ENCODE measurements at regions not wholly inside any gene's neighbourhood (a gene's known extent, or its start where the extent isn't known, plus 50 kb on each side); places are given as distances from the start of the nearest gene placed in this dataset.
"Not testable (repeated sequence)": the region's sequence is repeated elsewhere in the genome, so short reads cannot be mapped to it uniquely, and the experiment has no call there.

GRCh38 chr4:174009686-174010451 lies 273.6 kb downstream of the FBXO8 start:
- ATAC-seq = no peak
- DNase-seq = no peak

DNA sequence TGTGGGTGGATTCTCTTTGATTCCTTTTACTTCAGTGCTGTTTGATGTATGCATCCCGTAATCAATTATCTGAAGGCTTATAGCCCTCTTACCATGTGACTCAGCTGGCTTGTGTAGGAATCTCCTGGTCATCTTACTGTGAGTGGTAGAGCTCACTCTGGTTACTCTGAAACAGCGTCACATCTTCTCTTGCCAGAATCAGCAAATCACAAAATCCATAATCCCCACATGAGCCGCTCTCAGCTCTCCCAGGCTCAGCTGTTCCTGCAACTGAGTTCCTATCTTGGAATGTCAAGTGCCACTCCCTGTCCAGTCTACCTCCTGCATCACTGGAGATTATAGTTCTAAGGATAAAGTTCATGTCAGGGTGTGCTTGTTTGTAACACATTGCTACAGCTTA lies 278.0 kb downstream of the FBXO8 start:
- no peak for DNase-seq
- no peak for ATAC-seq

- DNase-seq (no peak), ATAC-seq (no peak)
Observed at GRCh38 chr4:173998471-173999144, 284.9 kb downstream of the FBXO8 start.

- not testable (repeated sequence) for DNase-seq, ATAC-seq
Observed at GRCh38 chr4:173995779-173996178, 287.7 kb downstream of the FBXO8 start.

- ATAC-seq (no peak), DNase-seq (no peak)
Observed at GRCh38 chr4:173991814-173992213, 291.7 kb downstream of the FBXO8 start.

DNA sequence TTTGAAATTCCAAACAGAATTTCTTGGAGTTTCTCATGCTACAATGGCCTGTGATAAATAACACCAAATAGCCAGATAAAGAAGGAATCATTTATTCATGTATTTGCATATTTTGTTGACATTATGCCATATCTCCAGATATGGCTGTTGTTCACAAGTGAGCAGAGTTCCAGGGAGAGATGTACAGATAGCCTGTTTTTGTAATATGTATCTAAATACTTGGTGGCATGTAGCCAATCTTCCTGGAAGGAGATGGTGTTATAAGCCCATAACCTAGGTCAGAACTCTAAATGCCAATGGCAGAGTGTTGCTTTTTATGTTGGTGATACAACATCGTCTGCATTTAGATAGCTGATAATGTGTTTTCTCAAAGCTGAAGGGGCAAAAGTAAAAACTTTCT lies 292.2 kb downstream of the FBXO8 start:
- no peak for ATAC-seq
- no peak for DNase-seq

- no peak for ATAC-seq
Observed at GRCh38 chr4:173990869-173991210, 292.6 kb downstream of the FBXO8 start.

GRCh38 chr4:173990126-173990868 lies 293.2 kb downstream of the FBXO8 start:
- DNase-seq = no peak
- no peak for ATAC-seq

More at GRCh38 chr4:173990869-173991210, 292.6 kb downstream of the FBXO8 start:
- no peak for DNase-seq

DNA sequence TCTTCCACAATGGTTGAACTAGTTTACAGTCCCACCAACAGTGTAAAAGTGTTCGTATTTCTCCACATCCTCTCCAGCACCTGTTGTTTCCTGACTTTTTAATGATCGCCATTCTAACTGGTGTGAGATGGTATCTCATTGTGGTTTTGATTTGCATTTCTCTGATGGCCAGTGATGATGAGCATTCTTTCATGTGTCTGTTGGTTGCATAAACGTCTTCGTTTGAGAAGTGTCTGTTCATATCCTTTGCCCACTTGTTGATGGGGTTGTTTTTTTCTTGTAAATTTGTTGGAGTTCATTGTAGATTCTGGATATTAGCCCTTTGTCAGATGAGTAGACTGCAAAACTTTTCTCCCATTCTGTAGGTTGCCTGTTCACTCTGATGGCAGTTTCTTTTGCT lies 319.9 kb downstream of the FBXO8 start:
- ATAC-seq, DNase-seq: not testable (repeated sequence)

DNA sequence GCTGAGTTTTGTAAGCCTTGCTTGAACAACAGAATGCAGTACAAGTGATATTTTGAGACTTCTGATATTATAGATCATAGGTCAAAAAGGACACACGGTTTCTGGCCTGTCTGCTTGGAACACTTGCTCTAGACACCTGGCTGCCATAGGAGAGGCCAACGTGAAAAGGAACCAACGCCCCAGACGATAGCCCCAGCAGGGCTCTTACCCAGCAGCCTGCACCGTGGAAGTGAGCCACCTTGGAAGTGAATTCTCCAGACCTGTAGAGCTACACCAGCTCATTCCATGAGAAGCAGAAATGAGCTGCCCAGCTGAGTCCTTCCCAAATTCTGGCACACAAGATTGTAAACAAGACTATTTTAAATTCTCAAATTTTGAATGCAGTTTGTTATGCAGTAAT lies 323.1 kb downstream of the FBXO8 start:
- DNase-seq = no peak
- no peak for ATAC-seq

- DNase-seq (no peak), ATAC-seq (no peak)
Observed at GRCh38 chr4:173958445-173958844, 325.0 kb downstream of the FBXO8 start.

- ATAC-seq = no peak
Observed at GRCh38 chr4:173943547-173943946, 339.9 kb downstream of the FBXO8 start.

DNA sequence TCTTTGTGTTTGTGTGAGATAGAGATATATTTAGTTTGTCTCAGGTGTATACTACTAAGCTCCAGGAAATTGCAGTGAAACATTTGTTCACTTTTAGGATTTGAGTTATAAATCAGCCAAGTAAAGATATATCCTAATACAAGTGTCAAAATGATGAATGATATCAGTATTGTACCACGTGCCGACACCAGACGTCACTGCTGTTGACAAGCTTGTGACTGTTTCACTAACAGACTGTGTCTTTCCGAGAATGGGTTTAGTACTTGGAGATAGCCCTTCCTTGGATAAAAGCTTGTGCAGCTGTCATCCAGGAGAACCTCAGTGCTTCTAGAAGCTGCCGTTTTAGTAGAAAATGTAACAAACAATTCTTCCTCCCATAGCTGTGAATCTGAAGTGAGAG lies 343.3 kb downstream of the FBXO8 start:
- DNase-seq = no peak
- no peak for ATAC-seq

More at GRCh38 chr4:173943547-173943946, 339.9 kb downstream of the FBXO8 start:
- DNase-seq = no peak

- DNase-seq (no peak), ATAC-seq (no peak)
Observed at GRCh38 chr4:173937631-173938270, 345.7 kb downstream of the FBXO8 start.

- ATAC-seq = no peak
- no peak for DNase-seq
Observed at GRCh38 chr4:173936861-173937260, 346.6 kb downstream of the FBXO8 start.

- DNase-seq = no peak
- ATAC-seq = no peak
Observed at GRCh38 chr4:173935622-173936405, 347.7 kb downstream of the FBXO8 start.

DNA sequence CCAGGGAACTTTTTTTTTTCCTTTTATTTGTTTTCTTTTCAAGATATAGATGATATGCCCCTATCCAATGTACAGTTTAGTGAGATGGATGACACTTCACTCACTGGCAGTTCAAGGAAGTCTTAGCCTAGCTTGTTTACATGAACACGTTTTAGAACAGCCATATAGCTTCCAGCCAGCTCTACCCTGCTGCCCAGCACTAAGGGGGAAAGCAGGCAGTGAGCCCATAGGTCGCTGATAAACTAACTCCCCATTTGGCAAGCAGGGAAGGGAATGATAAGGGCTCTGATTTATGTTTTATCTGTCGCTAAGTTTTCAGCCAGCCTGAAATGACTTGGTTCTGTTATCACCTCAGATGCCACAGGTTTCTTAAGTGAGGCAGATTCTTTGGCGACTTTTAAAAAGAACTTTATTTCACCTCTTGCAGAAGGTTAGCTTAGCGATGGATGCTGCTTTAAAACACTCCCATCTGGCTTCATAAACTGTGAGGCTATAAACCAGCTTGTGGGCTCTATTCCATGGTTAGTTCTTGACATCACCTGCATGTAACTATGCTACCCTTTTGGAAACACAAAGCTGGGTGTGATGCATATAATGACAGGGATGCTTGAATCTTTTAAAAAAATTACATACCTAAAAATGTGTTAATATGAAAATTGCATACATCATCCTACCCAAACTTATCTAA lies 348.4 kb downstream of the FBXO8 start:
- ATAC-seq = no peak

GRCh38 chr4:173934201-173934600 lies 349.3 kb downstream of the FBXO8 start:
- no peak for ATAC-seq
- DNase-seq = no peak

More for the DNA sequence above, 348.4 kb downstream of the FBXO8 start:
- DNase-seq = no peak

GRCh38 chr4:173932701-173933100 lies 350.8 kb downstream of the FBXO8 start:
- DNase-seq (no peak), ATAC-seq (no peak)

- no peak for ATAC-seq
- DNase-seq = no peak
Observed at GRCh38 chr4:173930329-173930967, 353.0 kb downstream of the FBXO8 start.

DNA sequence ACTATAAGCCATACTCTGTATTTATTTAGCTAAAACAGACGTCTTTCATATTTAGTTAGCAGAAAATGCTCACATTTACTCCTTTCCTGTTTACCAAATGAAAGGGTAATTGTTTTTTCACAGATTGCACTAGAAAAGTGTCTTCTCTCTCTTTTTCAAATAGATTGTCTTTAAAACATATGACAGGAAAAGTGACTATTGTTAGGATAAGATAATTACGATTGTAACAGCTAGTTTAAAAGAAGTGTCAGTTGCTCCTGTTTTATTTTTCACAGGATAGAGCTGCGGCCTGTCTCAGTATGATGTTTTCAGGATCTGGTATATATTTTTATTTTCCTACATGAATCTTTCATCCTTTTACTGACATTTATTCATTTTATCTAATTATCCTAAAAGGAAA lies 353.5 kb downstream of the FBXO8 start:
- DNase-seq (no peak), ATAC-seq (no peak)

Measured in stimulated activated naive CD8-positive, alpha-beta T cell treated with anti-CD3 and anti-CD28 coated beads, Interleukin-15, Interleukin-2, amounts not matched to agents 100 U/mL and 50 U/mL, for 24 hours (primary cell).